ENCODE measurements at regions not wholly inside any gene's neighbourhood (a gene's known extent, or its start where the extent isn't known, plus 50 kb on each side); places are given as distances from the start of the nearest gene placed in this dataset.

DNA sequence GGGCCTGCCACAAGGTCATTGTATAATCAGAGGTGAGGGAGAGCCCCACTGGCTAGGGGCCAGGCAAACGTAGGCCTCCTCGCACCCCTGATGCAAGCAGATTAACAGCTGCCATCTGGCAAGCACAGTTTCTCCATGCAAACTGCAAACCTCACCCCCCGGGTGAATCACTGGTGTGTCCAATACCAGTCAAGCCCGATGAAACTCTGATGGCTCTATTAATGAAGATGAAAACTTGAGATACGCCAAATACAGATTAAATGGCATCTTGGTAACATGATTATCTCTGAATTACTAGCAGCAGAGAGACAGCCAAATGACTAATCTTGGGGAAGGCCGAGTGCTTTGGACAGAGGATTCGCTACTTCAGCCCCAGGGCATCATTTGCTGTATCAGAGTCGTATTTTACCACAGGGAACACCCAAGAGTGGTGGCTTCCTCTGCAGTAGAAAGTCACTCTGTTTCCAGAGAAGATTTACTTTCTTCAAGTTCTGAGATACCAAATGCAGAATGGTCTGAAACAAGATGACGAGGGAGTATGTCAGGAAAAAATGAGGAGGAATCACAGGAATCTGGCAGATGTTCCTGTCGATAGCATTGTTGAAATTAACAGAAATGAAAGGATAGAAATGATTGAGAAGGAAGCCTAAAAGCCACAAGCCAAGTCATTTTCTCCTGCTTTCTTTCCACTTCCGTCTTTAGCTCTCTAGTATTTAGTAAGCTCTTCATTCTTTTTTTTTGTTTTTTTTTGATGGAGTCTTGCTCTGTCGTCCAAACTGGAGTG, 96.2 kb upstream of the NR2F2 start:
- TF ChIP-seq, protein P1, sequence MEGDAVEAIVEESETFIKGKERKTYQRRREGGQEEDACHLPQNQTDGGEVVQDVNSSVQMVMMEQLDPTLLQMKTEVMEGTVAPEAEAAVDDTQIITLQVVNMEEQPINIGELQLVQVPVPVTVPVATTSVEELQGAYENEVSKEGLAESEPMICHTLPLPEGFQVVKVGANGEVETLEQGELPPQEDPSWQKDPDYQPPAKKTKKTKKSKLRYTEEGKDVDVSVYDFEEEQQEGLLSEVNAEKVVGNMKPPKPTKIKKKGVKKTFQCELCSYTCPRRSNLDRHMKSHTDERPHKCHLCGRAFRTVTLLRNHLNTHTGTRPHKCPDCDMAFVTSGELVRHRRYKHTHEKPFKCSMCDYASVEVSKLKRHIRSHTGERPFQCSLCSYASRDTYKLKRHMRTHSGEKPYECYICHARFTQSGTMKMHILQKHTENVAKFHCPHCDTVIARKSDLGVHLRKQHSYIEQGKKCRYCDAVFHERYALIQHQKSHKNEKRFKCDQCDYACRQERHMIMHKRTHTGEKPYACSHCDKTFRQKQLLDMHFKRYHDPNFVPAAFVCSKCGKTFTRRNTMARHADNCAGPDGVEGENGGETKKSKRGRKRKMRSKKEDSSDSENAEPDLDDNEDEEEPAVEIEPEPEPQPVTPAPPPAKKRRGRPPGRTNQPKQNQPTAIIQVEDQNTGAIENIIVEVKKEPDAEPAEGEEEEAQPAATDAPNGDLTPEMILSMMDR (conservative IDR thresholded peaks at IDR 0.05 in 1 of 2, IDR thresholded peaks at IDR 0.05 in 1 of 2; ENCODE audit: low read depth in 1 of 2, low read length in 2 of 2) = no peak
- TF ChIP-seq EZH2 (IDR thresholded peaks at IDR 0.05; ENCODE audit: low read length, missing control alignments) = no peak

Data from fibroblast of lung (primary cell).